Smooth muscle cell (in vitro differentiated cells): ENCODE measurements at regions not wholly inside any gene's neighbourhood (a gene's known extent, or its start where the extent isn't known, plus 50 kb on each side); places are given as distances from the start of the nearest gene placed in this dataset.
"Not testable (repeated sequence)": the region's sequence is repeated elsewhere in the genome, so short reads cannot be mapped to it uniquely, and the experiment has no call there.

Source experiments
- DNase-seq: peaks from one replicate; lab custom pipeline; 2025; ENCODE audit not compliant: unreplicated experiment; lab: John Stamatoyannopoulos, UW
- H2AFZ ChIP-seq: fragments of 200-600 bp; sonication (generic); 2 replicates; pipeline ENCODE4 v1.6.0; 2016; ENCODE audit warnings: antibody characterized with exemption, low read depth, mild to moderate bottlenecking
- H3F3A ChIP-seq: fragments of 200-600 bp; sonication (generic); 2 replicates; pipeline ENCODE4 v1.6.0; 2017; ENCODE audit warnings: antibody characterized with exemption, low read depth
- H3K27ac ChIP-seq: fragments of 200-600 bp; sonication (generic); 2 replicates; pipeline ENCODE4 v1.5.1; 2016; ENCODE audit warnings: low read depth, mild to moderate bottlenecking
- H3K27me3 ChIP-seq: fragments of 200-600 bp; sonication (generic); 2 replicates; pipeline ENCODE4 v1.6.1; 2016; ENCODE audit warnings: low read depth, mild to moderate bottlenecking
- H3K36me3 ChIP-seq: fragments of 200-600 bp; sonication (generic); 2 replicates; pipeline ENCODE4 v1.5.1; 2016; ENCODE audit warnings: low read depth
- H3K4me1 ChIP-seq: fragments of 200-600 bp; sonication (generic); 2 replicates; pipeline ENCODE4 v1.5.1; 2016; ENCODE audit warnings: low read depth
- H3K4me2 ChIP-seq: fragments of 200-600 bp; sonication (generic); 2 replicates; pipeline ENCODE4 v1.6.0; 2016; ENCODE audit warnings: mild to moderate bottlenecking
- H3K4me3 ChIP-seq: fragments of 200-600 bp; sonication (generic); 2 replicates; pipeline ENCODE4 v1.5.1; 2016; ENCODE audit warnings: mild to moderate bottlenecking
- H3K79me2 ChIP-seq: fragments of 200-600 bp; sonication (generic); 2 replicates; pipeline ENCODE4 v1.6.0; 2016; ENCODE audit warnings: low read depth, mild to moderate bottlenecking
- H3K9ac ChIP-seq: fragments of 200-600 bp; sonication (generic); 2 replicates; pipeline ENCODE4 v1.6.0; 2016; ENCODE audit warnings: low read depth
- H3K9me3 ChIP-seq: fragments of 200-600 bp; sonication (generic); replicated peaks from 2 replicates; pipeline ENCODE4 v1.5.1; 2016; ENCODE audit warnings: low read depth
- H4K20me1 ChIP-seq: fragments of 200-600 bp; sonication (generic); 2 replicates; pipeline ENCODE4 v1.6.0; 2016; ENCODE audit warnings: low read depth
- CTCF ChIP-seq: fragments of 200-600 bp; sonication (generic); IDR thresholded peaks from 2 replicates; pipeline ENCODE4 v1.5.1; 2017; ENCODE audit warnings: borderline replicate concordance, mild to moderate bottlenecking, antibody characterized with exemption; ENCODE audit not compliant: insufficient read depth, poor library complexity, severe bottlenecking
- WGBS: methylation state at CpG from one replicate; pipeline ENCODE4 v1.1.7; 2016; ENCODE audit warnings: low lambda C conversion rate; 5-methylcytosine and 5-hydroxymethylcytosine counted together

GRCh38 chr17:22278302-22279275, 586.3 kb downstream of the KCNJ18 start:
- Histone ChIP-seq H3K9ac (no peak overlapping the region), H3K27ac (no peak overlapping the region), H4K20me1 (no peaks in the 10 kb centered on the region), H3K4me1 (no peaks in the 10 kb centered on the region), H2AFZ (no peak overlapping the region), H3F3A (no peaks in the 10 kb centered on the region), H3K79me2 (no peaks in the 10 kb centered on the region), H3K4me3 (no peak overlapping the region), H3K36me3 (no peaks in the 10 kb centered on the region), H3K9me3 (no peaks in the 10 kb centered on the region), H3K4me2 (no peak overlapping the region), H3K27me3 (no peaks in the 10 kb centered on the region)
- TF ChIP-seq CTCF = no peak
- no peak for DNase-seq
- WGBS = 85% methylated on average over 33 of the region's 35 CpGs

GRCh38 chr17:22286337-22287041, 594.2 kb downstream of the KCNJ18 start:
- Histone ChIP-seq H3K36me3 (no peaks in the 10 kb centered on the region), H3F3A (no peaks in the 10 kb centered on the region), H3K27me3 (no peaks in the 10 kb centered on the region), H3K4me2 (no peak overlapping the region), H3K27ac (no peak overlapping the region), H3K4me3 (no peak overlapping the region), H3K79me2 (no peaks in the 10 kb centered on the region), H3K9ac (no peak overlapping the region), H2AFZ (no peak overlapping the region), H3K9me3 (peaks cover 5% of the 10 kb centered on the region), H4K20me1 (no peaks in the 10 kb centered on the region), H3K4me1 (no peaks in the 10 kb centered on the region)
- DNase-seq = no peak
- WGBS = 81% methylated on average over 22 of the region's 22 CpGs
- no peak for TF ChIP-seq CTCF

- not testable (repeated sequence) for H3K4me2 ChIP-seq, H3K27ac ChIP-seq, H3K4me3 ChIP-seq, DNase-seq, H3K4me1 ChIP-seq, H3K9me3 ChIP-seq, H3K36me3 ChIP-seq, H3K27me3 ChIP-seq, H4K20me1 ChIP-seq, H3K9ac ChIP-seq, H2AFZ ChIP-seq, H3F3A ChIP-seq, H3K79me2 ChIP-seq
- 92% methylated on average over 22 of the region's 33 CpGs for WGBS
These were observed 606.2 kb downstream of the KCNJ18 start for GRCh38 chr17:22298484-22298951.

- no peaks in the 10 kb centered on the region for H3F3A ChIP-seq
- H3K4me3 ChIP-seq = no peak overlapping the region
- WGBS = 83% methylated on average over 11 of the region's 11 CpGs
- no peaks in the 10 kb centered on the region for H3K4me1 ChIP-seq
- H3K27ac ChIP-seq = no peak overlapping the region
- no peaks in the 10 kb centered on the region for H4K20me1 ChIP-seq
- no peaks in the 10 kb centered on the region for H3K27me3 ChIP-seq
- H3K4me2 ChIP-seq = no peak overlapping the region
- no peak overlapping the region for H3K9ac ChIP-seq
- no peak for DNase-seq
- H2AFZ ChIP-seq = no peak overlapping the region
- no peaks in the 10 kb centered on the region for H3K79me2 ChIP-seq
- no peaks in the 10 kb centered on the region for H3K36me3 ChIP-seq
- H3K9me3 ChIP-seq = peaks cover 4% of the 10 kb centered on the region
- no peak for TF ChIP-seq CTCF
These were observed 607.9 kb downstream of the KCNJ18 start for GRCh38 chr17:22300177-22300576.
